Naive B cell (primary cell): ENCODE measurements at regions not wholly inside any gene's neighbourhood (a gene's known extent, or its start where the extent isn't known, plus 50 kb on each side); places are given as distances from the start of the nearest gene placed in this dataset.
"Not testable (repeated sequence)": the region's sequence is repeated elsewhere in the genome, so short reads cannot be mapped to it uniquely, and the experiment has no call there.

Source experiments
- ATAC-seq, 2 donors: fragments of 150-1000 bp; cut with Tn5 transposase; 2 replicates each; pipeline ENCODE4 v1.10.0; 2021; ENCODE audit warnings: low read depth in 2 of 2, mild to moderate bottlenecking in 2 of 2, moderate library complexity in 2 of 2
- DNase-seq: peaks from one replicate; pipeline ENCODE4 v3.0.0; 2022
- H3K27ac Mint-ChIP-seq, 6 donors: one replicate each; pipeline ENCODE4 v1.8.0; 2020 to 2022; ENCODE audit warnings: mild to moderate bottlenecking in 6 of 6, mixed read lengths in 6 of 6, moderate library complexity in 5 of 6, inconsistent platforms in 2 of 6
- H3K27me3 Mint-ChIP-seq, 3 donors: one replicate each; pipeline ENCODE4 v1.8.0; 2021 to 2022; ENCODE audit warnings: mixed read lengths in 3 of 3, mild to moderate bottlenecking in 1 of 3
- H3K36me3 Mint-ChIP-seq, 2 donors: one replicate each; pipeline ENCODE4 v1.8.0; 2020 to 2022; ENCODE audit warnings: mixed read lengths in 2 of 2, inconsistent platforms in 1 of 2, mild to moderate bottlenecking in 1 of 2
- H3K4me1 Mint-ChIP-seq, 3 donors: one replicate each; pipeline ENCODE4 v1.8.0; 2020 to 2022; ENCODE audit warnings: mixed read lengths in 3 of 3, inconsistent platforms in 1 of 3, mild to moderate bottlenecking in 1 of 3, moderate library complexity in 1 of 3
- H3K4me3 Mint-ChIP-seq, 8 donors: one replicate each; pipeline ENCODE4 v1.8.0; 2020 to 2022; ENCODE audit warnings: mild to moderate bottlenecking in 8 of 8, mixed read lengths in 8 of 8, moderate library complexity in 8 of 8, inconsistent platforms in 2 of 8
- H3K9me3 Mint-ChIP-seq, 7 donors: one replicate each; pipeline ENCODE4 v1.8.0; 2020 to 2022; ENCODE audit warnings: mixed read lengths in 7 of 7, mild to moderate bottlenecking in 5 of 7, inconsistent platforms in 2 of 7, moderate library complexity in 1 of 7

GRCh38 chr6:22766979-22767378 is 197.6 kb downstream of the HDGFL1 start:
- no peaks in the 10 kb centered on the region for H3K36me3 Mint-ChIP-seq
- H3K4me3 Mint-ChIP-seq, result no peak overlapping the region
- ATAC-seq (no peak), DNase-seq (no peak)
- H3K27me3 Mint-ChIP-seq, result peaks cover 0 to 4% (median 0%) of the 10 kb centered on the region in 3 donors
- H3K27ac Mint-ChIP-seq, result no peak overlapping the region
- peaks cover 0 to 7% (median 0%) of the 10 kb centered on the region in 7 donors for H3K9me3 Mint-ChIP-seq
- H3K4me1 Mint-ChIP-seq, result no peaks in the 10 kb centered on the region

GRCh38 chr6:22770054-22770453 is 200.7 kb downstream of the HDGFL1 start:
- peaks cover 0 to 4% (median 0%) of the 10 kb centered on the region in 7 donors for H3K9me3 Mint-ChIP-seq
- no peak for DNase-seq
- no peaks in the 10 kb centered on the region for H3K36me3 Mint-ChIP-seq
- no peak overlapping the region for H3K27ac Mint-ChIP-seq
- ATAC-seq, result no peak
- no peaks in the 10 kb centered on the region for H3K4me1 Mint-ChIP-seq
- no peak overlapping the region for H3K4me3 Mint-ChIP-seq
- peaks cover 0 to 4% (median 0%) of the 10 kb centered on the region in 3 donors for H3K27me3 Mint-ChIP-seq

- Mint-ChIP-seq H3K4me1 (no peaks in the 10 kb centered on the region), H3K9me3 (peaks cover 6 to 18% (median 11%) of the 10 kb centered on the region in 7 donors), H3K27me3 (no peaks in the 10 kb centered on the region), H3K4me3 (no peak overlapping the region), H3K27ac (no peak overlapping the region), H3K36me3 (peaks cover 0 to 9% of the 10 kb centered on the region in 2 donors)
- ATAC-seq, result no peak
- no peak for DNase-seq
These were observed 204.8 kb downstream of the HDGFL1 start for GRCh38 chr6:22774129-22774528.

- H3K4me1 Mint-ChIP-seq, H3K27me3 Mint-ChIP-seq, ATAC-seq, H3K4me3 Mint-ChIP-seq, H3K36me3 Mint-ChIP-seq, DNase-seq: not testable (repeated sequence)
- H3K9me3 Mint-ChIP-seq, result peaks cover 9 to 36% (median 16%) of the 10 kb centered on the region in 7 donors
- peak overlapping the region in 1 of 6 donors; percentile 52 for H3K27ac Mint-ChIP-seq
These were observed 209.1 kb downstream of the HDGFL1 start for GRCh38 chr6:22778438-22778837.

GRCh38 chr6:22779062-22779461 is 209.7 kb downstream of the HDGFL1 start:
- Mint-ChIP-seq H3K9me3 (peaks cover 9 to 36% (median 16%) of the 10 kb centered on the region in 7 donors), H3K27me3 (no peaks in the 10 kb centered on the region), H3K36me3 (peaks cover 0 to 9% of the 10 kb centered on the region in 2 donors), H3K4me3 (no peak overlapping the region), H3K27ac (no peak overlapping the region), H3K4me1 (no peaks in the 10 kb centered on the region)
- ATAC-seq (no peak), DNase-seq (no peak)

DNA sequence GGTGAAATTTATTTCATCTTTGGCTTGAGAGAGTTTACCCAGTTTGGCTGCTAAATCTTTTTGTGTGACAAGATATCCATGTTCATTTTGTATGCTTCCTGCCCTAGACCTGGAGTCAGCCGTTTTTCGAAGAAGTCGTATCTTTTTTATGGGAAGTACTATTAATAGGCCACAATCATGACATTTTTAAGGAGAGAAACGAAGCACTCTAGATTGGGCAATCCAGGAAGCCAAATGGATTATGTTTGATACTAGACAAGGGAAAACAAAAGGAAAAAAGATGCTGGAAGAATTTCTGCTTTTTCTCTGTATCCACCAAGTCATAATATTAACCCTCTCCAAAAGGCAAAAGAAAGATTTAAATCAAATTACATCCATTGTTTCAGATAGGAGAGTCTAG is 214.6 kb downstream of the HDGFL1 start:
- Mint-ChIP-seq H3K9me3 (peaks cover 0 to 20% (median 8%) of the 10 kb centered on the region in 7 donors), H3K4me3 (no peak overlapping the region), H3K4me1 (no peaks in the 10 kb centered on the region), H3K27ac (no peak overlapping the region), H3K27me3 (no peaks in the 10 kb centered on the region), H3K36me3 (peaks cover 0 to 1% of the 10 kb centered on the region in 2 donors)
- no peak for DNase-seq
- ATAC-seq, result no peak

DNA sequence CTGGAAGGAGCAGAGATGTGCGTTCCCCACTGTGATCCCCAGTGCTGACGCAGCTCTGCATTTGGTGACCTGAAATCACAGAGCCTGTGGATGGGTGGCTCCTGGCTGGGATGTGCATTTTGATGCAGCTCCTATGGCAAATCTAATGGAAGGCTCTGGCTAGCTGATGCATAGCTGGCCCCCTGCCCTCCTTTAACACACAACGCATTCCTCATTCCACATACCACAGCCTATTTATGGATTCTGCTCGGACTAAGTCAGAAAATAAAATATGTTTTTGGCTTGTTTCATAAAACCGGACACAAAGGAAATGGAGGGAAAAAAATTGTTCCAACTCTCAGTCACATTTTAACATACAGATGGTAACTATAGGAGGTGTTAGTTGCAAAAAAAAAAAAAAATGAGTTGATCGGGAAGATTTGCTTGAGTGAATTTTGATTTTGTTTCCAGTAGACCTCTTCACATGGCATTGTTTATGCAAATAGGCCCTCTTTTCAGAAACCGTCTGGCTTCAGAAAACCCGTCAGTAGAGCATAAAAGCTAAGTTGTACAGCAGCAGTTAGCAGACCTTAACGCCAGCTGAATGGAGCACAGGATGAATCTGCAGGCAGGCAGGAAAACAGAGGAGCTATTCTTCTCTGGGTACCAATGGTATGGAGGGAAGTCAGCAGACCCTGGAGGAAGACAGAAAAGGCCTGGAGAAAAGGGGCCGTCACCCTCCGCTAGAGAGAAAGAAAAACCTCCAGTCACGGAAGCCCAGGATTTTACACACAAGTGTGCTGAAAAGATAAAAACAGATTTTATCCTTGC is 215.4 kb downstream of the HDGFL1 start:
- Mint-ChIP-seq H3K9me3 (peaks cover 0 to 12% (median 4%) of the 10 kb centered on the region in 7 donors), H3K36me3 (no peaks in the 10 kb centered on the region), H3K27me3 (no peaks in the 10 kb centered on the region), H3K27ac (no peak overlapping the region), H3K4me1 (no peaks in the 10 kb centered on the region), H3K4me3 (no peak overlapping the region)
- DNase-seq (no peak), ATAC-seq (no peak)

DNA sequence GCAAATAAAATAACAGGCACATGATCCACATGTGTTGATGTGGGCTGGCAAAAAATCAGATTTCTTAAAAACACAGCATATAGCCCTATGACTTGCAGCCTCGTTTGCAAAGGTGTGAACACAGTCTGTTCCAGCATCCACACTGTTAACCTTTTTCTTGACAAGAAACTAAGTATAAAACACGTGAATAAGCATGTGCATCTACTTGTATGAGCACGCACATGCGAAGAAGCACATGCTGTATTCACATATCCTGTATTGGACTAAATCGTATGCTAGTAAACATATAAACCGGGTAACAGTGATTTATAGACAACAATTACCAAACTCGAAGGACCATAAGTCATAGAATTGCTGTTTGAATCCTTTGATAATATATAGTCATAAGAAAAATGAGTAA is 218.7 kb downstream of the HDGFL1 start:
- ATAC-seq (no peak), DNase-seq (no peak)
- H3K4me1 Mint-ChIP-seq, result no peaks in the 10 kb centered on the region
- no peaks in the 10 kb centered on the region for H3K27me3 Mint-ChIP-seq
- H3K27ac Mint-ChIP-seq, result no peak overlapping the region
- H3K4me3 Mint-ChIP-seq, result no peak overlapping the region
- peaks cover 0 to 8% (median 5%) of the 10 kb centered on the region in 7 donors for H3K9me3 Mint-ChIP-seq
- no peaks in the 10 kb centered on the region for H3K36me3 Mint-ChIP-seq

DNA sequence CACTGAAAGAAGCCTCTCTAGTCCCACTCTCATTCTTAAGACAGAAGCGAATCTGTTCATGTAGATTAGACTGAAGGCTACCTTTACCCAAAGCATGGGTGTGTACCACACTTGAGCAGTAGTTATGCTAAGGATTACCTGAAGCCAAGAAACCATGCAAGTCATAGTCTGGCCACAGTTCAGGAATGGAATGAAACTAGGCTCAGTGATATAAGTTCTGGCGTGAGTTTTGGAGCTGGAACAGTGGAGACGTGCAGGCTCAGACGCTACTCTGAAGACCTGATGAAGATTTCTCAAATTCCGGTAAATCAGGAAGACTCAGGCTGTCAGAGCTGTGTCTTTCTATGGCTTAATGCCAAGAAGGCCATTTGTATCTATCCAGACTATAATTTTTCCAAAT is 219.9 kb downstream of the HDGFL1 start:
- DNase-seq, result no peak
- no peak for ATAC-seq
- Mint-ChIP-seq H3K27ac (no peak overlapping the region), H3K4me1 (no peaks in the 10 kb centered on the region), H3K36me3 (no peaks in the 10 kb centered on the region), H3K4me3 (no peak overlapping the region), H3K9me3 (peaks cover 6 to 21% (median 10%) of the 10 kb centered on the region in 7 donors), H3K27me3 (no peaks in the 10 kb centered on the region)

GRCh38 chr6:22794844-22795243 is 225.5 kb downstream of the HDGFL1 start:
- Mint-ChIP-seq H3K4me3 (no peak overlapping the region), H3K9me3 (peaks cover 12 to 39% (median 21%) of the 10 kb centered on the region in 7 donors), H3K27ac (no peak overlapping the region), H3K4me1 (no peaks in the 10 kb centered on the region), H3K36me3 (no peaks in the 10 kb centered on the region), H3K27me3 (no peaks in the 10 kb centered on the region)
- ATAC-seq, result no peak
- DNase-seq, result no peak

- no peak for ATAC-seq
- H3K27ac Mint-ChIP-seq, result no peak overlapping the region
- no peak overlapping the region for H3K4me3 Mint-ChIP-seq
- DNase-seq, result no peak
- H3K9me3 Mint-ChIP-seq, result peaks cover 0 to 8% (median 3%) of the 10 kb centered on the region in 7 donors
- H3K36me3 Mint-ChIP-seq, result no peaks in the 10 kb centered on the region
- H3K27me3 Mint-ChIP-seq, result no peaks in the 10 kb centered on the region
- no peaks in the 10 kb centered on the region for H3K4me1 Mint-ChIP-seq
These were observed 231.1 kb downstream of the HDGFL1 start for GRCh38 chr6:22800451-22800850.

GRCh38 chr6:22801831-22802230 is 232.5 kb downstream of the HDGFL1 start:
- Mint-ChIP-seq H3K36me3 (no peaks in the 10 kb centered on the region), H3K27me3 (no peaks in the 10 kb centered on the region), H3K4me3 (no peak overlapping the region), H3K27ac (no peak overlapping the region), H3K9me3 (no peaks in the 10 kb centered on the region), H3K4me1 (no peaks in the 10 kb centered on the region)
- ATAC-seq (no peak), DNase-seq (no peak)

- H3K36me3 Mint-ChIP-seq, result no peaks in the 10 kb centered on the region
- H3K27ac Mint-ChIP-seq, result no peak overlapping the region
- H3K4me3 Mint-ChIP-seq, result no peak overlapping the region
- H3K9me3 Mint-ChIP-seq, result peaks cover 0 to 5% (median 0%) of the 10 kb centered on the region in 7 donors
- DNase-seq (no peak), ATAC-seq (no peak)
- H3K4me1 Mint-ChIP-seq, result no peaks in the 10 kb centered on the region
- no peaks in the 10 kb centered on the region for H3K27me3 Mint-ChIP-seq
These were observed 235.4 kb downstream of the HDGFL1 start for GRCh38 chr6:22804620-22805261.

GRCh38 chr6:22807261-22807660 is 237.9 kb downstream of the HDGFL1 start:
- no peak overlapping the region for H3K27ac Mint-ChIP-seq
- H3K4me3 Mint-ChIP-seq, result no peak overlapping the region
- DNase-seq (no peak), ATAC-seq (no peak)
- H3K9me3 Mint-ChIP-seq, result peaks cover 0 to 5% (median 0%) of the 10 kb centered on the region in 7 donors
- no peaks in the 10 kb centered on the region for H3K27me3 Mint-ChIP-seq
- no peaks in the 10 kb centered on the region for H3K36me3 Mint-ChIP-seq
- H3K4me1 Mint-ChIP-seq, result no peaks in the 10 kb centered on the region
